ENCODE measurements at regions not wholly inside any gene's neighbourhood (a gene's known extent, or its start where the extent isn't known, plus 50 kb on each side); places are given as distances from the start of the nearest gene placed in this dataset.

- Histone ChIP-seq H3K9me3 (no peaks in the 10 kb centered on the region), H3K36me3 (no peaks in the 10 kb centered on the region), H3K27me3 (no peaks in the 10 kb centered on the region), H3K4me1 (ENCODE audit: control insufficient read depth in 1 of 2, insufficient read depth in 1 of 2, low read depth in 1 of 2, low read length in 1 of 2) (no peaks in the 10 kb centered on the region), H3K27ac (no peak overlapping the region), H3K4me3 (ENCODE audit: low read depth in 1 of 2, low read length in 1 of 2) (no peak overlapping the region)
- no peak for TF ChIP-seq CTCF (IDR thresholded peaks at IDR 0.05)
These were observed 598.8 kb downstream of the RNF144B start for GRCh38 chr6:18985996-18986395.

GRCh38 chr6:18988636-18989035, 601.5 kb downstream of the RNF144B start:
- TF ChIP-seq CTCF (IDR thresholded peaks at IDR 0.05), result no peak
- H3K4me1 ChIP-seq (ENCODE audit: control insufficient read depth in 1 of 2, insufficient read depth in 1 of 2, low read depth in 1 of 2, low read length in 1 of 2), result no peaks in the 10 kb centered on the region
- no peak overlapping the region for H3K27ac ChIP-seq
- H3K36me3 ChIP-seq, result no peaks in the 10 kb centered on the region
- no peak overlapping the region for H3K4me3 ChIP-seq (ENCODE audit: low read depth in 1 of 2, low read length in 1 of 2)
- H3K9me3 ChIP-seq, result no peaks in the 10 kb centered on the region
- no peaks in the 10 kb centered on the region for H3K27me3 ChIP-seq

- no peaks in the 10 kb centered on the region for H3K9me3 ChIP-seq
- H3K36me3 ChIP-seq, result no peaks in the 10 kb centered on the region
- no peaks in the 10 kb centered on the region for H3K27me3 ChIP-seq
- H3K4me1 ChIP-seq (ENCODE audit: control insufficient read depth in 1 of 2, insufficient read depth in 1 of 2, low read depth in 1 of 2, low read length in 1 of 2), result no peaks in the 10 kb centered on the region
- H3K4me3 ChIP-seq (ENCODE audit: low read depth in 1 of 2, low read length in 1 of 2), result no peak overlapping the region
- H3K27ac ChIP-seq, result no peak overlapping the region
- TF ChIP-seq CTCF (IDR thresholded peaks at IDR 0.05), result no peak
These were observed 603.2 kb downstream of the RNF144B start for GRCh38 chr6:18990059-18990978.

GRCh38 chr6:18997375-18997826, 610.3 kb downstream of the RNF144B start:
- Histone ChIP-seq H3K27ac (no peak overlapping the region), H3K36me3 (no peaks in the 10 kb centered on the region), H3K4me1 (ENCODE audit: control insufficient read depth in 1 of 2, insufficient read depth in 1 of 2, low read depth in 1 of 2, low read length in 1 of 2) (no peaks in the 10 kb centered on the region), H3K4me3 (ENCODE audit: low read depth in 1 of 2, low read length in 1 of 2) (no peak overlapping the region), H3K27me3 (no peaks in the 10 kb centered on the region), H3K9me3 (no peaks in the 10 kb centered on the region)
- no peak for TF ChIP-seq CTCF (IDR thresholded peaks at IDR 0.05)

- Histone ChIP-seq H3K27me3 (no peaks in the 10 kb centered on the region), H3K36me3 (no peaks in the 10 kb centered on the region), H3K4me1 (ENCODE audit: control insufficient read depth in 1 of 2, insufficient read depth in 1 of 2, low read depth in 1 of 2, low read length in 1 of 2) (no peaks in the 10 kb centered on the region), H3K27ac (no peak overlapping the region), H3K4me3 (ENCODE audit: low read depth in 1 of 2, low read length in 1 of 2) (no peak overlapping the region), H3K9me3 (no peaks in the 10 kb centered on the region)
- no peak for TF ChIP-seq CTCF (IDR thresholded peaks at IDR 0.05)
These were observed 615.9 kb downstream of the RNF144B start for GRCh38 chr6:19002976-19003560.
